ENCODE measurements at regions not wholly inside any gene's neighbourhood (a gene's known extent, or its start where the extent isn't known, plus 50 kb on each side); places are given as distances from the start of the nearest gene placed in this dataset.

DNA sequence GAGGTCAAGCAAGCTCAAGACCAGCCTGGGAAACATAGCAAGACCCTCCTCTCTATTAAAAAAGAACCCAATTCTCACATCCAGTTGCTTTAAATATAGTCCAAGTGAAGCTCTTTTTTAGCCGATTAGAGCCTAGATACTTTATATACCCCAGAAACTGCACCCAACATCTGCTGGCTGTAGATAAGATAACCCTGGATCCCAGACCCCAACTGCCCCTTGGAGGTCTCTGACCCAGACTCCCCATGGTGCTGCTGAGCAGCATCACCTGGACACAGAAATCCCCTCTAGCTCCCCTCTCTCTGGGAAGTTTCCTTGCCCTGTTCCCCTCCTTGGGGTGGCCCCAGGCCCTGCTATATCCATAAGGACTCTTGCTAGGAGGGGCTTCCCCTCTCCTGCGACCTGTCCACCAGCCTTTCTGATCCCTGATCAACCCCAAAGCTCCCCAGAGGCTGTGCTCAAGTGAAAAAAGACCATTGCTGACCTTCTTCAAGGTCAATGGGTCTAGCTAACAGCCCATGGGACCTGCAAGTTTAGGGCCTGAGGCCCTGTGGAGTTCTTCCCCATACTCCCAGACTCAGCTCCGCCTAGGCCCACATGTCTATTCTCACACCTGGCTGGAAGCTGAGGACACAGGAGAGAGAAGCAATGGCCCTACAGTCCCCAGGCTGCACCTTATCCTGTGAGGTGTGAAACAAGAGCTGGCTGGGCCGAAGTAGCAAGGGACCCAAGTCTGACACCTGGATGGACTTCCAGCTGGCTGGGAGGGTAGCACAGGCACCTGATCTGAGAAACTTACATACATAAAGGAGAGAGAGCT lies 56.2 kb downstream of the ARL6IP4 start:
- H3K4me1 ChIP-seq (ENCODE audit: control insufficient read depth in 2 of 2, insufficient read depth in 2 of 2, low read length in 2 of 2), result peaks cover 9 to 14% of the 10 kb centered on the region in 2 donors
- Mint-ChIP-seq H3K4me3 (no peak overlapping the region), H3K27ac (no peak overlapping the region), H3K4me1 (peaks cover 13% of the 10 kb centered on the region), H3K27me3 (no peaks in the 10 kb centered on the region), H3K9me3 (ENCODE audit: insufficient read depth) (no peaks in the 10 kb centered on the region)
- ChIA-PET CTCF (interaction anchor here (1.5 to 2.2 kb wide), 2 partner anchors 10 to 201 kb away, joined by 4 to 10 read pairs; no protein-coding TSS in a partner anchor), POLR2A (no interaction called here)
- no peak overlapping the region for H3K4me2 ChIP-seq (replicated peaks; ENCODE audit: low read depth, low read length, poor library complexity, severe bottlenecking)
- WGBS (ENCODE audit: insufficient coverage), result 83% methylated on average over 3 of the region's 4 CpGs
- no peaks in the 10 kb centered on the region for H4K20me1 ChIP-seq (ENCODE audit: control insufficient read depth, insufficient read depth, low read length, poor library complexity, severe bottlenecking)
- no peak overlapping the region for H2AFZ ChIP-seq (ENCODE audit: insufficient read depth, low read depth, low read length, poor library complexity, severe bottlenecking)
- TF ChIP-seq EZH2 (IDR thresholded peaks at IDR 0.05; ENCODE audit: borderline replicate concordance, insufficient read depth, low read depth, low read length, poor library complexity, severe bottlenecking), result no peak
- TF ChIP-seq, protein P1, sequence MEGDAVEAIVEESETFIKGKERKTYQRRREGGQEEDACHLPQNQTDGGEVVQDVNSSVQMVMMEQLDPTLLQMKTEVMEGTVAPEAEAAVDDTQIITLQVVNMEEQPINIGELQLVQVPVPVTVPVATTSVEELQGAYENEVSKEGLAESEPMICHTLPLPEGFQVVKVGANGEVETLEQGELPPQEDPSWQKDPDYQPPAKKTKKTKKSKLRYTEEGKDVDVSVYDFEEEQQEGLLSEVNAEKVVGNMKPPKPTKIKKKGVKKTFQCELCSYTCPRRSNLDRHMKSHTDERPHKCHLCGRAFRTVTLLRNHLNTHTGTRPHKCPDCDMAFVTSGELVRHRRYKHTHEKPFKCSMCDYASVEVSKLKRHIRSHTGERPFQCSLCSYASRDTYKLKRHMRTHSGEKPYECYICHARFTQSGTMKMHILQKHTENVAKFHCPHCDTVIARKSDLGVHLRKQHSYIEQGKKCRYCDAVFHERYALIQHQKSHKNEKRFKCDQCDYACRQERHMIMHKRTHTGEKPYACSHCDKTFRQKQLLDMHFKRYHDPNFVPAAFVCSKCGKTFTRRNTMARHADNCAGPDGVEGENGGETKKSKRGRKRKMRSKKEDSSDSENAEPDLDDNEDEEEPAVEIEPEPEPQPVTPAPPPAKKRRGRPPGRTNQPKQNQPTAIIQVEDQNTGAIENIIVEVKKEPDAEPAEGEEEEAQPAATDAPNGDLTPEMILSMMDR (IDR thresholded peaks at IDR 0.05), result no peak
- H3K27me3 ChIP-seq (replicated peaks in 1 of 4; ENCODE audit: control extremely low read depth in 1 of 4, control insufficient read depth in 3 of 4, insufficient read depth in 4 of 4, low read length in 3 of 4), result no peaks in the 10 kb centered on the region
- ATAC-seq (ENCODE audit: low read depth) (no peak), DNase-seq (no peak)
- no peak overlapping the region for H3K9ac ChIP-seq (ENCODE audit: low read length)
- peaks cover 2 to 4% of the 10 kb centered on the region in 2 experiments for H3K36me3 ChIP-seq (replicated peaks in 1 of 2; ENCODE audit: control extremely low read depth in 1 of 2, control insufficient read depth in 1 of 2, extremely low read depth in 1 of 2, insufficient read depth in 2 of 2, low read length in 1 of 2)
- H3K4me3 ChIP-seq (ENCODE audit: control extremely low read depth in 1 of 5, extremely low read depth in 1 of 5, insufficient read depth in 1 of 5, low read depth in 2 of 5, low read length in 4 of 5), result no peak overlapping the region
- no peak overlapping the region for H3K27ac ChIP-seq (ENCODE audit: low read length in 2 of 2)
- intact Hi-C loops (cut with micrococcal nuclease), result no loop called here
- H3K9me3 ChIP-seq (ENCODE audit: control extremely low read depth in 1 of 3, control insufficient read depth in 2 of 3, insufficient read depth in 1 of 3, low read length in 2 of 3), result no peaks in the 10 kb centered on the region
- H3K79me2 ChIP-seq (ENCODE audit: control insufficient read depth, insufficient read depth, low read length), result no peaks in the 10 kb centered on the region

DNA sequence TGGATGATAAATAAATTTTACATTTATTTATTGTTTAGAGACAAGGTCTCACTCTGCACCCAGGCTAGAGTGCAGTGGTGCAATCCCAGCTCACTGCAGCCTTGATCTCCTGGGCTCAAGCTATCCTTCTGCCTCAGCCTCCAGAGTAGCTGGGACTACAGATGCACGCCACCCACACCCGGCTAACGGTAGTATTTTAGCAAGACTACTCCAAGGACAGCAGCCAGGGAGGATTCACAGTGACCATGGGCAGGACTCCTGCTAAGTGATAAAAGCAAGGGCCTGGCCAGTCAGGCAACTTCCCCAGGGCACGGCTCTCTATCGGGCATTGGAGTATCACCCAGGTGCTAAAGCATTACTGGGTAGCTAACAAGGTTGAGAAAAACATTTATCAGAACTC lies 55.4 kb downstream of the ARL6IP4 start:
- Mint-ChIP-seq H3K27ac (no peak overlapping the region), H3K4me3 (no peak overlapping the region), H3K4me1 (peaks cover 13% of the 10 kb centered on the region)

More for the DNA sequence above, 55.4 kb downstream of the ARL6IP4 start:
- Histone ChIP-seq H3K27ac (ENCODE audit: low read length in 2 of 2) (no peak overlapping the region), H3K4me3 (ENCODE audit: control extremely low read depth in 1 of 5, extremely low read depth in 1 of 5, insufficient read depth in 1 of 5, low read depth in 2 of 5, low read length in 4 of 5) (no peak overlapping the region), H4K20me1 (ENCODE audit: control insufficient read depth, insufficient read depth, low read length, poor library complexity, severe bottlenecking) (no peaks in the 10 kb centered on the region), H2AFZ (ENCODE audit: insufficient read depth, low read depth, low read length, poor library complexity, severe bottlenecking) (no peak overlapping the region), H3K79me2 (ENCODE audit: control insufficient read depth, insufficient read depth, low read length) (no peaks in the 10 kb centered on the region), H3K36me3 (replicated peaks in 1 of 2; ENCODE audit: control extremely low read depth in 1 of 2, control insufficient read depth in 1 of 2, extremely low read depth in 1 of 2, insufficient read depth in 2 of 2, low read length in 1 of 2) (peaks cover 0 to 4% of the 10 kb centered on the region in 2 experiments), H3K27me3 (replicated peaks in 1 of 4; ENCODE audit: control extremely low read depth in 1 of 4, control insufficient read depth in 3 of 4, insufficient read depth in 4 of 4, low read length in 3 of 4) (no peaks in the 10 kb centered on the region), H3K9me3 (ENCODE audit: control extremely low read depth in 1 of 3, control insufficient read depth in 2 of 3, insufficient read depth in 1 of 3, low read length in 2 of 3) (no peaks in the 10 kb centered on the region), H3K9ac (ENCODE audit: low read length) (no peak overlapping the region), H3K4me2 (replicated peaks; ENCODE audit: low read depth, low read length, poor library complexity, severe bottlenecking) (no peak overlapping the region), H3K4me1 (ENCODE audit: control insufficient read depth in 2 of 2, insufficient read depth in 2 of 2, low read length in 2 of 2) (peaks cover 9 to 14% of the 10 kb centered on the region in 2 donors)
- no peak for DNase-seq
- intact Hi-C loops (cut with micrococcal nuclease), result no loop called here
- ATAC-seq (ENCODE audit: low read depth), result no peak
- TF ChIP-seq, protein P1 (IDR thresholded peaks at IDR 0.05), result no peak
- no peak for TF ChIP-seq EZH2 (IDR thresholded peaks at IDR 0.05; ENCODE audit: borderline replicate concordance, insufficient read depth, low read depth, low read length, poor library complexity, severe bottlenecking)
- H3K27me3 Mint-ChIP-seq, result no peaks in the 10 kb centered on the region
- WGBS (ENCODE audit: insufficient coverage), result 95% methylated on average over 4 of the region's 5 CpGs
- ChIA-PET CTCF (no interaction called here), POLR2A (no interaction called here)
- no peaks in the 10 kb centered on the region for H3K9me3 Mint-ChIP-seq (ENCODE audit: insufficient read depth)

Data from B cell (primary cell).